Epithelial cell of esophagus (primary cell): ENCODE measurements at regions not wholly inside any gene's neighbourhood (a gene's known extent, or its start where the extent isn't known, plus 50 kb on each side); places are given as distances from the start of the nearest gene placed in this dataset.
"Not testable (repeated sequence)": the region's sequence is repeated elsewhere in the genome, so short reads cannot be mapped to it uniquely, and the experiment has no call there.

Experiments used
- DNase-seq: peaks from one replicate; pipeline ENCODE4 v3.0.0; 2010; ENCODE audit warnings: low read depth
- H3K4me3 ChIP-seq: 2 replicates; pipeline ENCODE4 v1.5.1; 2011; ENCODE audit warnings: mild to moderate bottlenecking, low read length, control low read depth
- TF ChIP-seq, protein P1 (sequence below): IDR thresholded peaks from 2 replicates; pipeline ENCODE4 v1.5.1; 2011; ENCODE audit warnings: low read depth, mild to moderate bottlenecking, low read length, control low read depth, inconsistent platforms; ENCODE audit not compliant: insufficient read depth; ENCODE audit errors: missing control alignments

DNA sequence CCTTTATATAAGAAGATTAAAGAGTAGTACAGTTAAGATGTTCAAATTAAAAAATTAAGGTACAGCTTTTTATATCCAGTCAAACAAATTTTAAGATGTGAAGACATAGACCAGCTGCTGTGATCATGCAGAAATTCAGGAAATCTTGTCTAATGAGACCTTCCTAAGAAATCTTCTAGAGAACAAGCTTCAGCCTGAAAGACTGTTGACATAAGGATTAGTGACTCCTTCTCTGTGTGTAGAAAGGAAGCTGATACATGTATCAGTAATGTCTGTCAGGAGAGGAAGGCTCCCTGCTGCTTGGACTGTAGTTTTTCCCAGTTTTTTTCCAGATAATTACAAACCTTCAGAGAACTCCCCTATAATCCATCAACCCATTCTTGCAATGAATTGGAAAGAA, 75.8 kb upstream of the PCSK5 start:
- peak; percentile 93 for DNase-seq
- H3K4me3 ChIP-seq, result no peak overlapping the region
- TF ChIP-seq, protein P1, sequence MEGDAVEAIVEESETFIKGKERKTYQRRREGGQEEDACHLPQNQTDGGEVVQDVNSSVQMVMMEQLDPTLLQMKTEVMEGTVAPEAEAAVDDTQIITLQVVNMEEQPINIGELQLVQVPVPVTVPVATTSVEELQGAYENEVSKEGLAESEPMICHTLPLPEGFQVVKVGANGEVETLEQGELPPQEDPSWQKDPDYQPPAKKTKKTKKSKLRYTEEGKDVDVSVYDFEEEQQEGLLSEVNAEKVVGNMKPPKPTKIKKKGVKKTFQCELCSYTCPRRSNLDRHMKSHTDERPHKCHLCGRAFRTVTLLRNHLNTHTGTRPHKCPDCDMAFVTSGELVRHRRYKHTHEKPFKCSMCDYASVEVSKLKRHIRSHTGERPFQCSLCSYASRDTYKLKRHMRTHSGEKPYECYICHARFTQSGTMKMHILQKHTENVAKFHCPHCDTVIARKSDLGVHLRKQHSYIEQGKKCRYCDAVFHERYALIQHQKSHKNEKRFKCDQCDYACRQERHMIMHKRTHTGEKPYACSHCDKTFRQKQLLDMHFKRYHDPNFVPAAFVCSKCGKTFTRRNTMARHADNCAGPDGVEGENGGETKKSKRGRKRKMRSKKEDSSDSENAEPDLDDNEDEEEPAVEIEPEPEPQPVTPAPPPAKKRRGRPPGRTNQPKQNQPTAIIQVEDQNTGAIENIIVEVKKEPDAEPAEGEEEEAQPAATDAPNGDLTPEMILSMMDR, result no peak

DNA sequence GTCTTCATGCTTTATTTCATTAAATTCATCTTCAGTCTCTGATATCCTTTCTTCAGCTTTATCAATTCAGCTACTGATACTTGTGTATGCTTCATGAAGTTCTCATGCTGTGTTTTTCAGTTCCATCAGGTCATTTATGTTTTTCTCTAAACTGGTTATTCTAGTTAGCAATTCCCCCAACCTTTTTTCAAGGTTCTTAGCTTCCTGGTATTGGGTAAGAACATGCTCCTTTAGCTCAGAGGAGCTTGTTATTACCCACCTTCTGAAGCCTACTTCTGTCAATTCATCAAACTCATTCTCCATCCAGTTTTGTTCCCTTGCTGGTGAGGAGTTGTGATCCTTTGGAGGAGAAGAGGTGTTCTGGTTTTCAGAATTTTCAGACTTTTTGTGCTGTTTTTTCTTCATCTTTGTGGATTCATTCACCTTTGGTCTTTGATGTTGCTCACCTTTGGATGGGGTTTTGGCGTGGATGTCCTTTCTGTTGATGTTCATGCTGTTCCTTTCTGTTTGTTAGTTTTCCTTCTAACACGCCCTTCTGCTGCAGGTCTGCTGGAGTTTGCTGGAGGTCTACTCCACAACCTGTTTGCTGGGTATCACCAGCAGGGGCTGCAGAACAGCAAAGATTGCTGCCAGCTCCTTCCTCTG, 69.9 kb upstream of the PCSK5 start:
- DNase-seq, result peak; percentile 51
- H3K4me3 ChIP-seq, result not testable (repeated sequence)

DNA sequence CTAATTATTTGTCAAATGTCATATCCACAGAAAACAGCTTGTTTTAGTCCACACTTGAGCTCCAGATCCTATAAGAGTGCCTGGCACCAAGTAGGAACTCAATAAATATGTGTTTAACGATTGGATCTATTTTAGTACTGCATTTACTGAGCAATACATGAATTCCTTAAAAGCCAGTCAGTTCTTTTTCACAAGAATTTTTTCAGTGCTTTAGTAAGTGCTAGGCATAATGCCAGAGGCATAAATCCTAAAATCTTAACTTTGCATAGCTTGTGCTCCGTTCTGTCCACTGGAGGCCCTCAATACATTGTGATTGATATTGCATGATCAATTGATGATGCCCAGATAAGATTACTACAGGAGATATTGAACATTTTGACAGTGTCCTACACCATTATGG, 67.3 kb upstream of the PCSK5 start:
- TF ChIP-seq, protein P1, result no peak
- H3K4me3 ChIP-seq, result no peak overlapping the region
- DNase-seq, result no peak

DNA sequence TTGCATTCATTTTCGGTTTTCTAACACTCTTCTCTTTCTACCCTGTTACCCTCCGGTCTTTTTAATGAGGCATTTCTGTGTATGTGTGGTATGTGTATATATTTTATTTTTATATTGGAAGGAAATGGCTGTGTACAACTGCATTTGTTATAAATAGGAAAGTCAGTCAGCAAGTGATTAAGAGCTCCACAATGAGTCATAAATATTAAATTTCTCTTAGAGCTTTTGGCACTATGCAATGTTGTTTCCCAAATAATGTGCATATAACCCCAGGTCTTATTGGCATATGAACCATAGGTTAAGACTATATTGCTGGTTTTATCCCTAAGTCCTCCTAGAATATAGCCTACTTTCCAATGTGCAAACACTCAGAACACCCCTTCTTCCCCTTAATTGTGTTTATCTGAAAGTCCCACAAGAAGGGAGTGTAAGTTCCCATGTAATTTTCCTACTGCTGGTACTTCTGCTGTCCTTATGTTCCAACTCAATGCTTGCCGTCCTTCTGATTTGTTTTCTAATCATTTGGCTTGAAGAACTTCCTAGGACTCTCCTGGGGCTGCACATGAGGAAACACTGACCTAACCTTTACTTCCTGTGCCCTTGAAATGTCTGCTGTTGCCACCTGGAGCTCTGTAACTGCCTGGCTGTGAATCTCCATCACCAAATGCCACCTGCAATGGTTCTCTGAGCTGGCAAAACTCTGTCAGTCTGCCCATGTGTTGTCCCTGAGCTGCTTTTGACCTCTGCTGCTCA, 65.5 kb upstream of the PCSK5 start:
- no peak overlapping the region for H3K4me3 ChIP-seq
- DNase-seq, result peak; percentile 37
- TF ChIP-seq, protein P1, result no peak

DNA sequence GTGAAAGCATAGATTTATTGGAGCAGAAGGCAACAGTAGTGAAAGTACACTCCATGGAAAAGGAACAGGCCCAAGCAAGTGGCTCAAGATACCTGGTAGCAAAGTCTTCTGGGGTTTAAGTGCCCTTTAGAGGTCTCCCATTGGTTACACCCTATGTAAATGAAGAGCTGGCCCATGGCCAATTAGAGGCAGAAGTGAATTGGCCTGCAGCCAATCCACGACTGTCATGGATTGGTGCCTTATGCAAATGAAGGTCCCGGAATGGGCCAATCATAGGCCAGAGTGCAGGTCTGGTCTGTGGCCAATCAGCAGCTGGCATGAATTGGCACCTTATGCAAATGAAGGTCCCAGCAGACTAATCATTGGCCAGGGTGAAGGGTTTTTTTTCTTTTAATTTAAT, 64.2 kb upstream of the PCSK5 start:
- no peak overlapping the region for H3K4me3 ChIP-seq
- TF ChIP-seq, protein P1, result no peak
- no peak for DNase-seq

DNA sequence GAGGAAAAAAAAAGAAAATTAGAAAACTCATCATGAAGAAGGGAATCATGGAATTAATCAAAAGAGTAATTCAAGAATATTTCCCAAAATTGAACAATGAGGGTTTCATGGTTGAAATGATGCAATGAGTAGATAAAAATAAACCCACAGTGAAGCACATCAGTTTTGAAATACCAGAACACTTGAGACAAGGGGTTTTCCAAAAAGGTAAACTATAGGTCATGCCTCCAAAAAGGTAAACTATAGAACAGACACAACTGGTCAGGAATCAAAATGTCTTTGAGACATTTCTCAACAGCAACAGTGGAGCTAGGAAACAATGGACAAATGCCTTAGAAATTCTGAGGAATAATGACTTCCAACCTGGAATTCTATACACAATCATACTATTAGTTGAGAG, 60.2 kb upstream of the PCSK5 start:
- no peak for DNase-seq
- no peak overlapping the region for H3K4me3 ChIP-seq
- TF ChIP-seq, protein P1, result no peak

DNA sequence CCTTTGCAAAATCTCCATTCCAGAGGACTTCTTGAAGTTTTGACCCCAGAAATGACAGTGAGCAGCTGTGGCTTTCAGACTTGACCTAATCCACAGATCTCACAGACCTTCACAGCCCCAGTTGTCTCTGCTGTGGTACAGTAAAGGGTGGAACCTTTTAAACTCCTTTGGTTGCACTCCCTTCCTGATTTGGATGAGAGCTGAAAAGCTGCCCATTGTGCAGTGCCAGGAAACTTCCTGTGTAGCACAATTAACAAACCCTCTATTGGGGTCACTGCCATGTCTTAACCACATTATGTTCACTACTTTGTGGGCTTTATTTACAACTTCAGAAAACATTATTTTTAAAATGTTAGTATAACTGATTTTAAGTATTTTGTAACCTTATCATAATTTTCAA, 56.7 kb upstream of the PCSK5 start:
- H3K4me3 ChIP-seq, result no peak overlapping the region
- DNase-seq, result no peak
- TF ChIP-seq, protein P1, result no peak
